Smooth muscle cell (in vitro differentiated cells): ENCODE measurements at regions not wholly inside any gene's neighbourhood (a gene's known extent, or its start where the extent isn't known, plus 50 kb on each side); places are given as distances from the start of the nearest gene placed in this dataset.

ENCODE experiments used
- DNase-seq: peaks from one replicate; lab custom pipeline; 2025; ENCODE audit not compliant: unreplicated experiment; lab: John Stamatoyannopoulos, UW
- H2AFZ ChIP-seq: fragments of 200-600 bp; sonication (generic); 2 replicates; pipeline ENCODE4 v1.6.0; 2016; ENCODE audit warnings: antibody characterized with exemption, low read depth, mild to moderate bottlenecking
- H3F3A ChIP-seq: fragments of 200-600 bp; sonication (generic); 2 replicates; pipeline ENCODE4 v1.6.0; 2017; ENCODE audit warnings: antibody characterized with exemption, low read depth
- H3K27ac ChIP-seq: fragments of 200-600 bp; sonication (generic); 2 replicates; pipeline ENCODE4 v1.5.1; 2016; ENCODE audit warnings: low read depth, mild to moderate bottlenecking
- H3K27me3 ChIP-seq: fragments of 200-600 bp; sonication (generic); 2 replicates; pipeline ENCODE4 v1.6.1; 2016; ENCODE audit warnings: low read depth, mild to moderate bottlenecking
- H3K36me3 ChIP-seq: fragments of 200-600 bp; sonication (generic); 2 replicates; pipeline ENCODE4 v1.5.1; 2016; ENCODE audit warnings: low read depth
- H3K4me1 ChIP-seq: fragments of 200-600 bp; sonication (generic); 2 replicates; pipeline ENCODE4 v1.5.1; 2016; ENCODE audit warnings: low read depth
- H3K4me2 ChIP-seq: fragments of 200-600 bp; sonication (generic); 2 replicates; pipeline ENCODE4 v1.6.0; 2016; ENCODE audit warnings: mild to moderate bottlenecking
- H3K4me3 ChIP-seq: fragments of 200-600 bp; sonication (generic); 2 replicates; pipeline ENCODE4 v1.5.1; 2016; ENCODE audit warnings: mild to moderate bottlenecking
- H3K79me2 ChIP-seq: fragments of 200-600 bp; sonication (generic); 2 replicates; pipeline ENCODE4 v1.6.0; 2016; ENCODE audit warnings: low read depth, mild to moderate bottlenecking
- H3K9ac ChIP-seq: fragments of 200-600 bp; sonication (generic); 2 replicates; pipeline ENCODE4 v1.6.0; 2016; ENCODE audit warnings: low read depth
- H3K9me3 ChIP-seq: fragments of 200-600 bp; sonication (generic); replicated peaks from 2 replicates; pipeline ENCODE4 v1.5.1; 2016; ENCODE audit warnings: low read depth
- H4K20me1 ChIP-seq: fragments of 200-600 bp; sonication (generic); 2 replicates; pipeline ENCODE4 v1.6.0; 2016; ENCODE audit warnings: low read depth
- WGBS: methylation state at CpG from one replicate; pipeline ENCODE4 v1.1.7; 2016; ENCODE audit warnings: low lambda C conversion rate; 5-methylcytosine and 5-hydroxymethylcytosine counted together
- TF ChIP-seq, protein P1 (sequence below): fragments of 200-600 bp; sonication (generic); IDR thresholded peaks from 2 replicates; pipeline ENCODE4 v1.5.1; 2017; ENCODE audit warnings: borderline replicate concordance, mild to moderate bottlenecking, antibody characterized with exemption; ENCODE audit not compliant: insufficient read depth, poor library complexity, severe bottlenecking

GRCh38 chr14:28356819-28357218, 409.8 kb upstream of the FOXG1 start:
- H3K4me3 ChIP-seq = no peak overlapping the region
- H3F3A ChIP-seq = no peaks in the 10 kb centered on the region
- H3K9ac ChIP-seq = no peak overlapping the region
- H3K27ac ChIP-seq = no peak overlapping the region
- peaks cover 5% of the 10 kb centered on the region for H3K9me3 ChIP-seq
- no peaks in the 10 kb centered on the region for H3K4me1 ChIP-seq
- no peaks in the 10 kb centered on the region for H4K20me1 ChIP-seq
- 72% methylated on average over 1 of the region's 1 CpG for WGBS
- no peaks in the 10 kb centered on the region for H3K27me3 ChIP-seq
- DNase-seq = no peak
- H3K36me3 ChIP-seq = no peaks in the 10 kb centered on the region
- no peaks in the 10 kb centered on the region for H3K79me2 ChIP-seq
- TF ChIP-seq, protein P1, sequence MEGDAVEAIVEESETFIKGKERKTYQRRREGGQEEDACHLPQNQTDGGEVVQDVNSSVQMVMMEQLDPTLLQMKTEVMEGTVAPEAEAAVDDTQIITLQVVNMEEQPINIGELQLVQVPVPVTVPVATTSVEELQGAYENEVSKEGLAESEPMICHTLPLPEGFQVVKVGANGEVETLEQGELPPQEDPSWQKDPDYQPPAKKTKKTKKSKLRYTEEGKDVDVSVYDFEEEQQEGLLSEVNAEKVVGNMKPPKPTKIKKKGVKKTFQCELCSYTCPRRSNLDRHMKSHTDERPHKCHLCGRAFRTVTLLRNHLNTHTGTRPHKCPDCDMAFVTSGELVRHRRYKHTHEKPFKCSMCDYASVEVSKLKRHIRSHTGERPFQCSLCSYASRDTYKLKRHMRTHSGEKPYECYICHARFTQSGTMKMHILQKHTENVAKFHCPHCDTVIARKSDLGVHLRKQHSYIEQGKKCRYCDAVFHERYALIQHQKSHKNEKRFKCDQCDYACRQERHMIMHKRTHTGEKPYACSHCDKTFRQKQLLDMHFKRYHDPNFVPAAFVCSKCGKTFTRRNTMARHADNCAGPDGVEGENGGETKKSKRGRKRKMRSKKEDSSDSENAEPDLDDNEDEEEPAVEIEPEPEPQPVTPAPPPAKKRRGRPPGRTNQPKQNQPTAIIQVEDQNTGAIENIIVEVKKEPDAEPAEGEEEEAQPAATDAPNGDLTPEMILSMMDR = no peak
- no peak overlapping the region for H2AFZ ChIP-seq
- H3K4me2 ChIP-seq = no peak overlapping the region

- Histone ChIP-seq H3F3A (no peaks in the 10 kb centered on the region), H3K4me2 (no peak overlapping the region), H3K27ac (no peak overlapping the region), H3K4me3 (no peak overlapping the region), H3K9me3 (peaks cover 7% of the 10 kb centered on the region), H3K9ac (no peak overlapping the region), H3K36me3 (no peaks in the 10 kb centered on the region), H3K27me3 (no peaks in the 10 kb centered on the region), H2AFZ (no peak overlapping the region), H3K4me1 (no peaks in the 10 kb centered on the region), H3K79me2 (no peaks in the 10 kb centered on the region), H4K20me1 (no peaks in the 10 kb centered on the region)
- TF ChIP-seq, protein P1 = no peak
- DNase-seq = no peak
- WGBS = 73% methylated on average over 1 of the region's 1 CpG
These were observed 405.1 kb upstream of the FOXG1 start for GRCh38 chr14:28361486-28361885.

- Histone ChIP-seq H3K9ac (no peak overlapping the region), H3K27ac (no peak overlapping the region), H3K27me3 (no peaks in the 10 kb centered on the region), H2AFZ (no peak overlapping the region), H3F3A (no peaks in the 10 kb centered on the region), H3K4me3 (no peak overlapping the region), H3K4me1 (no peaks in the 10 kb centered on the region), H3K36me3 (no peaks in the 10 kb centered on the region), H3K4me2 (no peak overlapping the region), H3K9me3 (peaks cover 7% of the 10 kb centered on the region), H4K20me1 (no peaks in the 10 kb centered on the region), H3K79me2 (no peaks in the 10 kb centered on the region)
- WGBS = 93% methylated on average over 5 of the region's 5 CpGs
- no peak for DNase-seq
- TF ChIP-seq, protein P1 = no peak
These were observed 401.1 kb upstream of the FOXG1 start for GRCh38 chr14:28365510-28365909.

GRCh38 chr14:28373721-28374120, 392.9 kb upstream of the FOXG1 start:
- H3K9me3 ChIP-seq = no peaks in the 10 kb centered on the region
- no peaks in the 10 kb centered on the region for H3K4me1 ChIP-seq
- 97% methylated on average over 3 of the region's 3 CpGs for whole genome bisulfite sequencing
- H3F3A ChIP-seq = no peaks in the 10 kb centered on the region
- H2AFZ ChIP-seq = no peak overlapping the region
- H3K4me3 ChIP-seq = no peak overlapping the region
- no peak overlapping the region for H3K9ac ChIP-seq
- no peak overlapping the region for H3K4me2 ChIP-seq
- TF ChIP-seq, protein P1 = no peak
- no peaks in the 10 kb centered on the region for H3K27me3 ChIP-seq
- no peaks in the 10 kb centered on the region for H4K20me1 ChIP-seq
- H3K79me2 ChIP-seq = no peaks in the 10 kb centered on the region
- no peaks in the 10 kb centered on the region for H3K36me3 ChIP-seq
- no peak for DNase-seq
- no peak overlapping the region for H3K27ac ChIP-seq
